Gastroesophageal sphincter (tissue), 3 donors: ENCODE measurements at regions not wholly inside any gene's neighbourhood (a gene's known extent, or its start where the extent isn't known, plus 50 kb on each side); places are given as distances from the start of the nearest gene placed in this dataset.

Experiments used
- CTCF ChIP-seq, 4 experiments: fragments of 200-600 bp in 2 of 4; fragments of 450-650 bp in 2 of 4; sonication (generic) in 1 of 4; IDR thresholded peaks; one replicate each; pipeline ENCODE4 v1.5.1; 2017 to 2019; ENCODE audit warnings: antibody characterized with exemption in 4 of 4, mild to moderate bottlenecking in 2 of 4, moderate library complexity in 2 of 4
- POLR2A ChIP-seq, 2 donors: fragments of 450-650 bp; IDR thresholded peaks; one replicate each; pipeline ENCODE4 v1.6.1; 2017; ENCODE audit warnings: antibody characterized with exemption in 2 of 2, mild to moderate bottlenecking in 2 of 2, moderate library complexity in 1 of 2

DNA sequence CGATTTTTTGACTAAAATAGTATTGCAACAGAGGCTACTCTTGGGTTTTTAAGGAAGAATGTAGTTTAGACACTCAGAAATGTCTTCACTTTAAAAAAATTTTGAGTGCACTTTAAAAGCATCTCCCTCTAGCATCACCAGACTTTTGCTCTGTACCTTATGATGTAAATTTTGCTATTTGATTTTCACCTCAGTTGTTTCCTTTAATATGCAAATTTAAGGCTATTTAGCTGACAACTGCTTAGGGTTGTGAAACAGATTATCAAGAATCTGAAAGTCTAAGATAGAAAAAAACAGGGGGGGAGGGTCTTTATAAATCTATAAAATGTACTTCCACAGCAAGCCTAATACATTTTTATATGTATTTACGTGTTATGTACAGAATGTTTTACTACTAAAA is 92.9 kb upstream of the USP38 start:
- no peak for TF ChIP-seq POLR2A (IDR thresholded peaks at IDR 0.05)
- no peak for TF ChIP-seq CTCF (IDR thresholded peaks at IDR 0.05)
